GM20000 (cell line): ENCODE measurements at regions not wholly inside any gene's neighbourhood (a gene's known extent, or its start where the extent isn't known, plus 50 kb on each side); places are given as distances from the start of the nearest gene placed in this dataset.
"Not testable (repeated sequence)": the region's sequence is repeated elsewhere in the genome, so short reads cannot be mapped to it uniquely, and the experiment has no call there.

Source experiments
- DNase-seq: peaks from one replicate; pipeline ENCODE4 v3.0.0; 2012; ENCODE audit warnings: low spot score
- CTCF ChIP-seq: IDR thresholded peaks from 2 replicates; pipeline ENCODE4 v1.5.1; 2012; ENCODE audit warnings: mild to moderate bottlenecking, control low read depth; ENCODE audit errors: extremely low read depth, missing control alignments

GRCh38 chr16:34743115-34743514 lies 1283.7 kb downstream of the TP53TG3F start:
- no peak for TF ChIP-seq CTCF
- DNase-seq, result no peak

GRCh38 chr16:34758835-34759234 lies 1299.4 kb downstream of the TP53TG3F start:
- TF ChIP-seq CTCF, result no peak
- no peak for DNase-seq

GRCh38 chr16:34791835-34792234 lies 1332.4 kb downstream of the TP53TG3F start:
- not testable (repeated sequence) for DNase-seq

GRCh38 chr16:34801875-34802274 lies 1342.5 kb downstream of the TP53TG3F start:
- DNase-seq, result peak; percentile 1
- TF ChIP-seq CTCF, result no peak

GRCh38 chr16:34802396-34802795 lies 1343.0 kb downstream of the TP53TG3F start:
- no peak for TF ChIP-seq CTCF
- DNase-seq, result peak; percentile 1

GRCh38 chr16:34802848-34803599 lies 1343.6 kb downstream of the TP53TG3F start:
- DNase-seq, result peak; percentile 1
- no peak for TF ChIP-seq CTCF

GRCh38 chr16:34803683-34804416 lies 1344.4 kb downstream of the TP53TG3F start:
- no peak for TF ChIP-seq CTCF
- DNase-seq, result peak; percentile 1

- not testable (repeated sequence) for DNase-seq
Measured at GRCh38 chr16:34806992-34807644, 1347.7 kb downstream of the TP53TG3F start.

- not testable (repeated sequence) for DNase-seq
Measured at GRCh38 chr16:34807844-34808243, 1348.4 kb downstream of the TP53TG3F start.

GRCh38 chr16:34808530-34808929 lies 1349.1 kb downstream of the TP53TG3F start:
- DNase-seq, result not testable (repeated sequence)
